ENCODE measurements at regions not wholly inside any gene's neighbourhood (a gene's known extent, or its start where the extent isn't known, plus 50 kb on each side); places are given as distances from the start of the nearest gene placed in this dataset.

GRCh38 chr10:78749898-78750297 lies 318.9 kb upstream of the ZMIZ1 start:
- POLR2A ChIA-PET, result no interaction called here
- no peak for DNase-seq (ENCODE audit: extremely low spot score)
- TF ChIP-seq SUZ12 (IDR thresholded peaks at IDR 0.05) (no peak), ELF4 (IDR thresholded peaks at IDR 0.05) (no peak), FOXA1 (IDR thresholded peaks at IDR 0.05) (no peak), HDGF (IDR thresholded peaks at IDR 0.05; ENCODE audit: borderline replicate concordance) (no peak), CTBP1 (IDR thresholded peaks at IDR 0.05; ENCODE audit: borderline replicate concordance) (no peak), NFRKB (IDR thresholded peaks at IDR 0.05) (no peak), LEF1 (IDR thresholded peaks at IDR 0.05; ENCODE audit: borderline replicate concordance) (no peak), FOXM1 (IDR thresholded peaks at IDR 0.05; ENCODE audit: borderline replicate concordance) (no peak), PKNOX1 (IDR thresholded peaks at IDR 0.05) (no peak), FOXK2 (IDR thresholded peaks at IDR 0.05) (no peak), L3MBTL2 (conservative IDR thresholded peaks at IDR 0.05) (no peak), ARNT (IDR thresholded peaks at IDR 0.05) (no peak), ZNF384 (IDR thresholded peaks at IDR 0.05) (no peak), SP1 (IDR thresholded peaks at IDR 0.05) (no peak)
- CTCF ChIA-PET, result no interaction called here

- CTCF ChIA-PET, result no interaction called here
- no peak for DNase-seq (ENCODE audit: extremely low spot score)
- no peak for TF ChIP-seq FOXK2 (IDR thresholded peaks at IDR 0.05)
- TF ChIP-seq ELF4 (IDR thresholded peaks at IDR 0.05), result peak; percentile 93
- POLR2A ChIA-PET, result no interaction called here
These were observed 318.3 kb upstream of the ZMIZ1 start for GRCh38 chr10:78750418-78750817.

GRCh38 chr10:78751716-78752115 lies 317.1 kb upstream of the ZMIZ1 start:
- POLR2A ChIA-PET, result no interaction called here
- TF ChIP-seq HDGF (IDR thresholded peaks at IDR 0.05; ENCODE audit: borderline replicate concordance) (no peak), FOXK2 (IDR thresholded peaks at IDR 0.05) (no peak)
- DNase-seq (ENCODE audit: extremely low spot score), result no peak
- CTCF ChIA-PET, result no interaction called here

- DNase-seq (ENCODE audit: extremely low spot score), result no peak
- CTCF ChIA-PET, result no interaction called here
- POLR2A ChIA-PET, result no interaction called here
- no peak for TF ChIP-seq FOXA1 (IDR thresholded peaks at IDR 0.05)
These were observed 316.5 kb upstream of the ZMIZ1 start for GRCh38 chr10:78752221-78752620.

- POLR2A ChIA-PET, result no interaction called here
- TF ChIP-seq HDGF (IDR thresholded peaks at IDR 0.05; ENCODE audit: borderline replicate concordance), result no peak
- no peak for TF ChIP-seq ELF4 (IDR thresholded peaks at IDR 0.05)
- TF ChIP-seq LEF1 (IDR thresholded peaks at IDR 0.05; ENCODE audit: borderline replicate concordance), result no peak
- no peak for TF ChIP-seq FOXA1 (IDR thresholded peaks at IDR 0.05)
- no peak for TF ChIP-seq NFRKB (IDR thresholded peaks at IDR 0.05)
- TF ChIP-seq CTBP1 (IDR thresholded peaks at IDR 0.05; ENCODE audit: borderline replicate concordance), result no peak
- TF ChIP-seq L3MBTL2 (conservative IDR thresholded peaks at IDR 0.05), result no peak
- TF ChIP-seq FOXM1 (IDR thresholded peaks at IDR 0.05; ENCODE audit: borderline replicate concordance), result no peak
- no peak for TF ChIP-seq SP1 (IDR thresholded peaks at IDR 0.05)
- TF ChIP-seq ZNF384 (IDR thresholded peaks at IDR 0.05), result no peak
- TF ChIP-seq PKNOX1 (IDR thresholded peaks at IDR 0.05), result no peak
- TF ChIP-seq SUZ12 (IDR thresholded peaks at IDR 0.05), result no peak
- TF ChIP-seq BHLHE40 (IDR thresholded peaks at IDR 0.05; ENCODE audit: borderline replicate concordance), result no peak
- no peak for TF ChIP-seq ARNT (IDR thresholded peaks at IDR 0.05)
- no peak for TF ChIP-seq TARDBP (IDR thresholded peaks at IDR 0.05)
- TF ChIP-seq FOXK2 (IDR thresholded peaks at IDR 0.05), result no peak
- DNase-seq (ENCODE audit: extremely low spot score), result no peak
- CTCF ChIA-PET, result no interaction called here
These were observed 316.1 kb upstream of the ZMIZ1 start for GRCh38 chr10:78752708-78753107.

- ChIA-PET POLR2A (interaction anchor here (0.9 kb wide), 1 partner anchor 13 kb away, joined by 3 read pairs; no protein-coding TSS in a partner anchor), CTCF (interaction anchor here (1.1 kb wide), 1 partner anchor 18 kb away, joined by 5 read pairs; no protein-coding TSS in a partner anchor)
- no peak for TF ChIP-seq TARDBP (IDR thresholded peaks at IDR 0.05)
- no peak for DNase-seq (ENCODE audit: extremely low spot score)
These were observed 314.3 kb upstream of the ZMIZ1 start for GRCh38 chr10:78754269-78755062.

GRCh38 chr10:78755063-78755701 lies 313.6 kb upstream of the ZMIZ1 start:
- ChIA-PET POLR2A (interaction anchor here (0.9 kb wide), 1 partner anchor 14 kb away, joined by 3 read pairs; no protein-coding TSS in a partner anchor), CTCF (interaction anchor here (1.1 kb wide), 1 partner anchor 17 kb away, joined by 5 read pairs; no protein-coding TSS in a partner anchor)
- DNase-seq (ENCODE audit: extremely low spot score), result no peak
- TF ChIP-seq HDGF (IDR thresholded peaks at IDR 0.05; ENCODE audit: borderline replicate concordance) (no peak), ARNT (IDR thresholded peaks at IDR 0.05) (no peak), SP1 (IDR thresholded peaks at IDR 0.05) (no peak), LEF1 (IDR thresholded peaks at IDR 0.05; ENCODE audit: borderline replicate concordance) (no peak), SUZ12 (IDR thresholded peaks at IDR 0.05) (no peak), ELF4 (IDR thresholded peaks at IDR 0.05) (no peak), TARDBP (IDR thresholded peaks at IDR 0.05) (no peak), ZNF384 (IDR thresholded peaks at IDR 0.05) (no peak), NFRKB (IDR thresholded peaks at IDR 0.05) (no peak), CTBP1 (IDR thresholded peaks at IDR 0.05; ENCODE audit: borderline replicate concordance) (no peak), BHLHE40 (IDR thresholded peaks at IDR 0.05; ENCODE audit: borderline replicate concordance) (no peak), L3MBTL2 (conservative IDR thresholded peaks at IDR 0.05) (no peak), FOXK2 (IDR thresholded peaks at IDR 0.05) (no peak), FOXA1 (IDR thresholded peaks at IDR 0.05) (no peak), FOXM1 (IDR thresholded peaks at IDR 0.05; ENCODE audit: borderline replicate concordance) (no peak), PKNOX1 (IDR thresholded peaks at IDR 0.05) (no peak)

Measured in HEK293T (cell line).